CD4-positive, alpha-beta T cell (primary cell): ENCODE measurements at regions not wholly inside any gene's neighbourhood (a gene's known extent, or its start where the extent isn't known, plus 50 kb on each side); places are given as distances from the start of the nearest gene placed in this dataset.
"Not testable (repeated sequence)": the region's sequence is repeated elsewhere in the genome, so short reads cannot be mapped to it uniquely, and the experiment has no call there.

Experiments used
- ATAC-seq: fragments of 200-7000 bp; cut with Tn5 transposase; one replicate; pipeline ENCODE4 v1.10.0; 2022; ENCODE audit warnings: mild to moderate bottlenecking; ENCODE audit not compliant: poor library complexity
- CTCF ChIA-PET: fragments of 350-600 bp; sonication (Branson Sonifier 250); formaldehyde crosslinking; loops from one replicate; lab custom pipeline; 2021; ENCODE audit warnings: antibody characterized with exemption, inconsistent platforms; lab: Charles Lee
- POLR2A ChIA-PET: fragments of 350-600 bp; sonication (Branson Sonifier 250); formaldehyde crosslinking; loops from one replicate; lab custom pipeline; 2021; ENCODE audit warnings: antibody characterized with exemption, inconsistent platforms; lab: Charles Lee
- DNase-seq, 14 experiments: peaks; one replicate each; pipeline ENCODE4 v3.0.0-alpha.2; 2013 to 2020; ENCODE audit warnings: mixed read lengths in 2 of 14
- H3K27ac ChIP-seq, 2 donors: one replicate each; pipeline versions ENCODE4 v1.5.1 to v1.7.0; 2013; ENCODE audit warnings: low read length in 2 of 2, low read depth in 1 of 2, mild to moderate bottlenecking in 1 of 2
- H3K27me3 ChIP-seq, 2 experiments: 1 replicate in 1 of 2; 2 replicates in 1 of 2; pipeline versions ENCODE4 v1.6.1 to v1.7.0; 2013; ENCODE audit warnings: low read length in 2 of 2, control low read depth in 1 of 2, mild to moderate bottlenecking in 1 of 2, moderate library complexity in 1 of 2; ENCODE audit not compliant: insufficient read depth in 2 of 2, control insufficient read depth in 1 of 2
- H3K36me3 ChIP-seq: one replicate; pipeline ENCODE4 v1.6.1; 2013; ENCODE audit warnings: low read length, control low read depth; ENCODE audit not compliant: insufficient read depth
- H3K4me1 ChIP-seq: one replicate; pipeline ENCODE4 v1.6.1; 2013; ENCODE audit warnings: low read length, control low read depth; ENCODE audit not compliant: insufficient read depth
- H3K4me3 ChIP-seq: one replicate; pipeline ENCODE4 v1.5.1; 2013; ENCODE audit warnings: mild to moderate bottlenecking, low read length, moderate library complexity
- H3K9me3 ChIP-seq, 2 experiments: 1 replicate in 1 of 2; 2 replicates in 1 of 2; pipeline versions ENCODE4 v1.6.1 to v1.7.0; 2013; ENCODE audit warnings: low read length in 2 of 2, mild to moderate bottlenecking in 2 of 2, control low read depth in 1 of 2, moderate library complexity in 1 of 2; ENCODE audit not compliant: control insufficient read depth in 1 of 2, insufficient read depth in 1 of 2
- H3K27ac Mint-ChIP-seq: one replicate; pipeline ENCODE4 v1.8.0; 2020; ENCODE audit warnings: mixed read lengths
- H3K27me3 Mint-ChIP-seq: one replicate; pipeline ENCODE4 v1.8.0; 2021; ENCODE audit warnings: mixed read lengths
- H3K36me3 Mint-ChIP-seq: one replicate; pipeline ENCODE4 v1.8.0; 2021; ENCODE audit warnings: low read depth, mixed read lengths
- H3K4me1 Mint-ChIP-seq: one replicate; pipeline ENCODE4 v1.8.0; 2021; ENCODE audit warnings: low read depth, mixed read lengths
- H3K4me3 Mint-ChIP-seq: one replicate; pipeline ENCODE4 v1.8.0; 2020; ENCODE audit warnings: mild to moderate bottlenecking, mixed read lengths
- H3K9me3 Mint-ChIP-seq: one replicate; pipeline ENCODE4 v1.8.0; 2020; ENCODE audit warnings: mixed read lengths
- intact Hi-C, 2 experiments: fragments of 100-400 bp; cut with DNase I in 1 of 2; cut with micrococcal nuclease in 1 of 2; formaldehyde crosslinking; loops; one replicate each; pipeline versions ENCODE4 v1.15.1 to v1.9.0; 2023 to 2025; cut with DNase I, micrococcal nuclease
- TF ChIP-seq, protein P1 (sequence below): fragments of 200-600 bp; IDR thresholded peaks from one replicate; pipeline ENCODE4 v1.8.0; 2022; ENCODE audit warnings: antibody characterized with exemption, mild to moderate bottlenecking

DNA sequence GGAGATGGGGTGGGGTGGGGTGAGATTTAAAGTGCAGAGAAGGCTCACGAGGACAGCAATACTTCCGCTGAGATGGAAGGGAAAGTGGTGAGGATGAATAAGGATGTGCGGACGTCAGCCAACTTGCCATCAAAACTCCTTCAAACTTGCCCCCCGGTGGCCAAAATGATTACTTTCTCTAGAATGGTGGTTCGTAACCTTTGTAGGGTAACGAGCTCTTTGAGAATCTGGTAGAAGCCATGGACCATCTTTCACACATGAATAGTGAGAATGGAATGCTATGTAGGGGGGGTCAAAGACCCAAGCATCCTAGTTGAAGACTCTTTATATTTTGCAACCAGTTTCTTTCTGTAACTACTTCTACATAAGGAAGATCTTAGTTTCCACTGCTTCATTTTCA is 245.9 kb upstream of the DDHD1 start:
- intact Hi-C loops, result no loop called here
- H3K27me3 ChIP-seq, result no peaks in the 10 kb centered on the region
- no peak overlapping the region for H3K4me3 ChIP-seq
- no peaks in the 10 kb centered on the region for H3K27me3 Mint-ChIP-seq
- H3K27ac Mint-ChIP-seq, result no peak overlapping the region
- H3K4me1 ChIP-seq, result no peaks in the 10 kb centered on the region
- TF ChIP-seq, protein P1, sequence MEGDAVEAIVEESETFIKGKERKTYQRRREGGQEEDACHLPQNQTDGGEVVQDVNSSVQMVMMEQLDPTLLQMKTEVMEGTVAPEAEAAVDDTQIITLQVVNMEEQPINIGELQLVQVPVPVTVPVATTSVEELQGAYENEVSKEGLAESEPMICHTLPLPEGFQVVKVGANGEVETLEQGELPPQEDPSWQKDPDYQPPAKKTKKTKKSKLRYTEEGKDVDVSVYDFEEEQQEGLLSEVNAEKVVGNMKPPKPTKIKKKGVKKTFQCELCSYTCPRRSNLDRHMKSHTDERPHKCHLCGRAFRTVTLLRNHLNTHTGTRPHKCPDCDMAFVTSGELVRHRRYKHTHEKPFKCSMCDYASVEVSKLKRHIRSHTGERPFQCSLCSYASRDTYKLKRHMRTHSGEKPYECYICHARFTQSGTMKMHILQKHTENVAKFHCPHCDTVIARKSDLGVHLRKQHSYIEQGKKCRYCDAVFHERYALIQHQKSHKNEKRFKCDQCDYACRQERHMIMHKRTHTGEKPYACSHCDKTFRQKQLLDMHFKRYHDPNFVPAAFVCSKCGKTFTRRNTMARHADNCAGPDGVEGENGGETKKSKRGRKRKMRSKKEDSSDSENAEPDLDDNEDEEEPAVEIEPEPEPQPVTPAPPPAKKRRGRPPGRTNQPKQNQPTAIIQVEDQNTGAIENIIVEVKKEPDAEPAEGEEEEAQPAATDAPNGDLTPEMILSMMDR, result no peak
- no peak for ATAC-seq
- peaks cover 17% of the 10 kb centered on the region for H3K9me3 Mint-ChIP-seq
- H3K9me3 ChIP-seq, result peaks cover 3 to 20% of the 10 kb centered on the region in 2 experiments
- DNase-seq, result no peak
- no peak overlapping the region for H3K27ac ChIP-seq
- H3K4me1 Mint-ChIP-seq, result no peaks in the 10 kb centered on the region
- H3K36me3 ChIP-seq, result no peaks in the 10 kb centered on the region
- POLR2A ChIA-PET, result no interaction called here
- no peaks in the 10 kb centered on the region for H3K36me3 Mint-ChIP-seq
- CTCF ChIA-PET, result no interaction called here
- H3K4me3 Mint-ChIP-seq, result no peak overlapping the region

DNA sequence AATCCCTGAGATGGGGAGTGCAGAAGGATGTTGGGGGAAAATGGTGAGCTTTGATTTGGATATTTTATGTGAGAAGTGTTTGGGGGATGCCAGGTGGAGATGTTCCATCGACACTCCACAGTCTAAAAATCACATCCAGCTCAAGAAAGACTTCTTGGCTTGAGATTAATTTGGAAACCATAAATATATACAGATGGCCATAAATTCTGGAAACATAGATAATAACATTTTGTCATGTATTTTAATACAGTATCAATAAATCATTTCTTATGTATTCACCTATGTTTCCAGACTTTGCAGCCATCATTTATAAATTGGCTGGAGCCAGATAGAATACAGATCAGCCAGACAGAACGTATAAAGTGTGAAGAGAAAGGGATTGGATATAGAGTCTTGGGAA is 245.5 kb upstream of the DDHD1 start:
- Mint-ChIP-seq H3K27ac (no peak overlapping the region), H3K4me3 (no peak overlapping the region), H3K36me3 (no peaks in the 10 kb centered on the region), H3K27me3 (no peaks in the 10 kb centered on the region), H3K9me3 (peaks cover 17% of the 10 kb centered on the region), H3K4me1 (no peaks in the 10 kb centered on the region)
- Histone ChIP-seq H3K36me3 (no peaks in the 10 kb centered on the region), H3K27me3 (no peaks in the 10 kb centered on the region), H3K9me3 (peaks cover 6 to 21% of the 10 kb centered on the region in 2 experiments), H3K4me1 (no peaks in the 10 kb centered on the region), H3K27ac (no peak overlapping the region), H3K4me3 (no peak overlapping the region)
- CTCF ChIA-PET, result no interaction called here
- TF ChIP-seq, protein P1, result no peak
- POLR2A ChIA-PET, result no interaction called here
- DNase-seq (no peak), ATAC-seq (no peak)
- intact Hi-C loops, result no loop called here

DNA sequence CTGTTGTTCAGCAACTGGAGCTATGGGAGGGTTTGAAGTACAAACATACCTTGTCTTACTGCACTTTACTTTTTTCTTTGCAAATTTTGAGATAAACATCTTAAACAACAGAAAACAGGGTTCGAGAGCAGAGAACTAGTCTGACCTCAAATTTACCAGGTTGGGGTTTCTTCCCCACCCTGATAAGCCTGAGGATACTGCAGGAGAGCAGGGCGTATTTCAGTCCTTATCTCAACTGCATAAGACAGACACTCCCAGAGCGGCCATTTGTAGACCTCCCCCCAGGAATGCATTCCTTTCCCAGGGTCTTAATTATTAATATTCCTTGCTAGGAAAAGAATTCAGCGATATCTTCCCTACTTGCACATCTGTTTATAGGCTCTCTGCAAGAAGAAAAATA is 242.1 kb upstream of the DDHD1 start:
- H3K27ac ChIP-seq, H3K4me1 Mint-ChIP-seq, H3K4me1 ChIP-seq, CTCF ChIA-PET, H3K4me3 Mint-ChIP-seq, DNase-seq, H3K4me3 ChIP-seq, intact Hi-C loops, H3K27me3 ChIP-seq, H3K27me3 Mint-ChIP-seq, POLR2A ChIA-PET, H3K27ac Mint-ChIP-seq, ATAC-seq, H3K36me3 Mint-ChIP-seq, H3K36me3 ChIP-seq: not testable (repeated sequence)
- peaks cover 17% of the 10 kb centered on the region for H3K9me3 Mint-ChIP-seq
- peaks cover 14 to 21% of the 10 kb centered on the region in 2 experiments for H3K9me3 ChIP-seq

DNA sequence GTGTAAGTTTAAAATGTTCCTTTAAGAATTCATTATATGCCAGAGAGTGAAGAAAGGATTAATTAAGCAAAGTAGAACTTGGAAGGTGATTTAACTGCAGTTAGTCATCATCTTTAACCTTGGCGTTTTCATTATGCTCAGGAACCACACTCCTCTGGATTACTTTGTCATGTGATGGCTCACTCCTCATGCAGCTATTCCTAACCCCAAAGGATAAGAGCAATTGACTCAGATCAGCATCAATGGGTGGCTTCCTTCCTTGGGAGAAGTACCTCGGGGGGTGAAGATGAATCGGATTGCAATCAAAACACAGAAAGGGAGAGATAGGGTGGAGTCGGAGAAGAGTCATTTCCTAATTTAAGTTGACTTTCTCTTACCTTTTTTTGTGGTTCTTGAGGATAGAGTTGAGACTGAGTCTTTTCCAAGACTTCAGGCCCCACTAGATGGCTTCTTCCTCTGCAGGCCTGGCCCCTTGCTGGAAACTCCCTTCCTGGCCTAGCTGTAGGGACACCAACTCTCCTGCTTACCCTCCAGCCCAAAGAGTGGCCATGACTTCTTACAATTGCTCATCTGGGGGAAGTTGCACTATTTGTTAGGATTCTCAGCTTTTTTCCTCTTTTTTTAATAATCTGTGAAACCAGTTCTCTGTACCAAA is 238.6 kb upstream of the DDHD1 start:
- peaks cover 14% of the 10 kb centered on the region for H3K9me3 Mint-ChIP-seq
- intact Hi-C loops, result no loop called here
- H3K36me3 Mint-ChIP-seq, result no peaks in the 10 kb centered on the region
- H3K27ac ChIP-seq, result no peak overlapping the region
- DNase-seq, result no peak
- peaks cover 14 to 21% of the 10 kb centered on the region in 2 experiments for H3K9me3 ChIP-seq
- H3K4me3 Mint-ChIP-seq, result no peak overlapping the region
- no peaks in the 10 kb centered on the region for H3K27me3 Mint-ChIP-seq
- no peak overlapping the region for H3K27ac Mint-ChIP-seq
- no peaks in the 10 kb centered on the region for H3K36me3 ChIP-seq
- H3K4me3 ChIP-seq, result no peak overlapping the region
- ChIA-PET CTCF (no interaction called here), POLR2A (no interaction called here)
- ATAC-seq, result no peak
- TF ChIP-seq, protein P1, result no peak
- H3K4me1 Mint-ChIP-seq, result no peaks in the 10 kb centered on the region
- no peaks in the 10 kb centered on the region for H3K4me1 ChIP-seq
- H3K27me3 ChIP-seq, result no peaks in the 10 kb centered on the region
